ENCODE measurements at regions not wholly inside any gene's neighbourhood (a gene's known extent, or its start where the extent isn't known, plus 50 kb on each side); places are given as distances from the start of the nearest gene placed in this dataset.
"Not testable (repeated sequence)": the region's sequence is repeated elsewhere in the genome, so short reads cannot be mapped to it uniquely, and the experiment has no call there.

DNA sequence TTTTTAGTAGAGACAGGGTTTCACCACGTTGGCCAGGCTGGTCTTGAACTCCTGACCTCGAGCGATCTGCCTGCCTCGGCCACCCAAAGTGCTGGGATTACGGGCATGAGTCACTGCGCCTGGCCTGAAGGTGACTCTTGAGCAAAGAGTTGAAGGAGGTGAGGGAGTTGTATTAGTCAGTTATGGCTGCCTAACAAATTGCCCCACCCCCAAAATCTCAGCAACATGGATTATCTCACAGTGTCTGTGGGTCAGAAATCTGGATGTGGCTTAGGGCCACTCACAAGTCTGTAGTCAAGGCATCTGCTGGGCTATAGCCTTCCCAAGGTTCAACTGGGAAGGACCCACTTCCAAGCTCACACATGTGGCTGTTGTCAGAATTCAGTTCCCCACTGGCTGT lies 52.8 kb upstream of the ADGRE5 start:
- no peak for DNase-seq (ENCODE audit: low spot score)

DNA sequence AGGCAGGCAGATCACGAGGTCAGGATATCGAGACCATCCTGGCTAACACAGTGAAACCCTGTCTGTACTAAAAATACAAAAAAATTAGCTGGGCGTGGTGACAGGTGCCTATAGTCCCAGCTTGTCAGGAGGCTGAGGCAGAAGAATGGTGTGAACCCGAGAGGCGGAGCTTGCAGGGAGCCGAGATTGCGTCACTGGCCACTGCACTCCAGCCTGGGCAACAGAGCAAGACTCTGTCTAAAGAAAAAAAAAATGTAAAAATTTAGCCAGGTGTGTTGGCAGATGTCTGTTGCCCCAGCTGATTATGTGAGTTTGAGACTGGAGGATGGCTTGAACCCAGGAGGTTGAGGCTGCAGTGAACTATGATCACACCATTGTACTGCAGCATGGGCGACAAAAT lies 54.2 kb upstream of the ADGRE5 start:
- DNase-seq (ENCODE audit: low spot score), result not testable (repeated sequence)

DNA sequence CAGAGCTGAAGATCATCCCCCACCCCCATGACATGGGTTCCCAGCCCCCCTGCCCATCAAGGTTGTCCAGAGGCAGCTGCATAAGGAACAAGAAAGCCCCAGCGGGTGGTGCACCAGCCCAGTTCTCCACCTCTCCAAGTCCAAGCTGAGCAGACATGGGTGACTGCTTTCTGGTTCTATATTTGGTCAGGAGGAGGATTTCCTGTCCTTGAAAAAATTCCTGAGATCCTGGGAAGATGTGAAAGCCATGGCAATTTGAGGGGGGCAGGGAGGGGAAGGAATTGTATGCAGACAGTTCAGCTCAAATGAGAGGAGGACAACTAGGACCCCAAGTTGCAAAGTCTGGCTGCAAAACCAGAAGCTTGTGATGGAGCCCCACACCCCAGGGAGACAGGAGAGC lies 55.4 kb upstream of the ADGRE5 start:
- peak; percentile 53 for DNase-seq (ENCODE audit: low spot score)

DNA sequence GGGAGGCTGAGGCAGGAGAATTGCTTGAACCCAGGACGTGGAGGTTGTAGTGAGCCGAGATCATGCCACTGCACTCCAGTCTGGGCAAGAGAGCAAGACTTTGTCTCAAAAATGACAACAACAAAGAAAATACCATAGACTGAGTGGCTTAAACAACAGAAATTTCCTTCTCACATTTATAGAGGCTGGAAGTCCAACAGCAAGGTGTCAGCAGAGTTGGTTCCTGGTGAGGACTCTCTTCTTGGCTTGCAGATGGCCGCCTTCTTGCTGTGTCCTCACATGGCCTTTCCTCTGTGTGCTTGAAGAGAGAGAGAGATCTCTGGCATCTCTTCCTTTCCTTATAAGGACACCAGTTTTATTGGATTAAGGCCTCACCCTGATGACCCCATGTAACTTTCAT lies 56.1 kb upstream of the ADGRE5 start:
- DNase-seq (ENCODE audit: low spot score), result no peak

DNA sequence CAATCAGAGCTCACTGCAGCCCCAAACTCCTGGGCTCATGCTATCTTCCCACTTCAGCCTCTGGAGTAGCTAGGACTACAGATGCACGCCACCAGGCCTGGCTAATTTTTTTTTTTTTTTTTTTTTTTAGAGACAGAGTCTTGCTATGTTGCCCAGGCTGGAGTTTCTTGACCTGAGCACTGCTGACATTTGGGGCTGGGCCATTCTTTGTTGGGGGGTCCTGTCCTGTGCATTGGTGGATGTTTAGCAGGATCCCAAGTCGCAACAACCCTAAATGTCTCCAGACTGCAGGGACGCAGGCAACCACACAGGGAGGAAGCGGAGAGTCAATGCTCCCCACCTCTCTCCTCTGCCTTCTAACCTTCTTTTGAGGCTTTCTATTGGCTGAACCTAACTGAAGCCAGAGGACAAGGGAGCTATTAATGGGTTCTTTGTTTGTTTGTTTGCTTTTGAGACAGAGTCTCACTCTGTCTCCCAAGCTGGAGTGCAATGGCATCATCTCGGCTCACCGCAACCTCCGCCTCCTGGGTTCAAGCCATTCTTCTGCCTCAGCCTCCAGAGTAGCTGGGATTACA lies 58.3 kb upstream of the ADGRE5 start:
- no peak for DNase-seq (ENCODE audit: low spot score)

DNA sequence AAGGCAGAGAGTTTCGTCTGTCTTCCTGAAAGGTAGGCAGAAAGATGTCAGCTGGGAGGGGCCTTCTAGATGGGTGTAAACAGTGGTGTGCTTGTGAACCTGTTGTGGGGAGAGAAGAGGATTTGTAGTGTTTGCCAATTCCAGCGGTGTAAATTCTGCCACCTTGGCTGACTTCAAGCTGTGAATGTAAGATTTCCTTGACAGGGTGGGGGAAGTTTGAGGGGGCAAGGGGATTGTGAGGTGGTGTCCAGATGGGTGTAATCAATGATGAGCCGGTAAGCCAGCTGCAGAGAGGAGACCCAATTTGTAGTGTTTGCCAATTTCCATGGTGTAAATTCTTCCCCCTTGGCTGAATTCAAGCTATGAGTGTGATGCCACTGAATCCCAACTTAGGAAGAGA lies 61.0 kb upstream of the ADGRE5 start:
- no peak for DNase-seq (ENCODE audit: low spot score)

DNA sequence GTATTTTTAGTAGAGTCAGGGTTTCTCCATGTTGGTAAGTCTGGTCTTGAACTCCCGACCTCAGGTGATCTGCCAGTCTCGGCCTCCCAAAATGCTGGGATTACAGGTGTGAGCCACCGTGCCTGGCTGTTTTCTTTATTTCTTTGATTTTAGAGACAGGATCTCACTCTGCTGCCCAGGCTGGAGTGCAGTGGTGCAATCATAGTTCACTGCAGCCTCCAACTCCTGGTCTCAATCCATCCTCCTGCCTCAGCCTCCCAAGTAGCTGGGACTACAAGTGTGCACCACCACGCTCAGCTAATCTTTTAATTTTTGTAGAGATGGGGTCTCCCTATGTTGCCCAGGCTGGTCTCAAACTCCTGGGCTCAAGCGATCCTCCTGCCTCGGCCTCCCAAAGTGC lies 61.5 kb upstream of the ADGRE5 start:
- DNase-seq (ENCODE audit: low spot score), result not testable (repeated sequence)

DNA sequence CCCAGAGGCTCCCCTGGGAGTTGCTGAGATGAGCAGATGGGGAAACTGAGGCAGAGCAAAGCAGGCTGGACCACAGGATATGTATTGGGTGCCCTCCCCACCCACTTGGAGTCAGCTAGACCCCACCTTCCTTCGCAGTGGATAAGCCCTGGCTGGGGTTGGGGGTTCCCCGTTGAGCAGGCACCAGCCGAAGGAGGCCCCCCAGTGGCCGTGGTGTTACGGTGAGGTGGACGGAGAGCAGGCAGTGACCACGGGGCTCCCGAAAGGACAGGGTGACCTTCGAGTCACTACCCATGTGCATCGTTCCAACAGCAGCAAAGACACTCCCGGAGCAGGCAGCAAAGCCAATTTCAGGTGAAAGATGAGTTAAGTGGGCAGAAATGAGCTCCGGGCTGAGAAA lies 62.4 kb upstream of the ADGRE5 start:
- DNase-seq (ENCODE audit: low spot score), result no peak

DNA sequence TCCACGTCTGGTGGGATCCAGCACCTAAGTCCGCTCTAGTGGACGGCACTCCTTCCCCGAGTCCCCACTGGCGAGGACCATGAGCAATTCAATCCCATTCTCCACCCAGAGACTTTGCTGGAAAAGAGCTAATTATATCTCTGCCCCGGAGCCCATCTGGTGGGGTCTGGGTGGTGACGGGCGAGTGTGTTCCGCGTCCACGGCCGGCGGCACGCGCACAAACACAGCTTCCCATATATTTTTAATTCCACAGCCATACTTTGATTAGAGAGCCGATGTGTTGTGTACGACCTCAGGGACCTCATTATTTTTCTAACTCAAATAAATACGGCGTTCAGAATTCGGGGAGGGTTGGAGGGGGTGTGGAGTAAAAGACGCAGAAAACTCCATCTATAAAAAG lies 64.1 kb upstream of the ADGRE5 start:
- no peak for DNase-seq (ENCODE audit: low spot score)

DNA sequence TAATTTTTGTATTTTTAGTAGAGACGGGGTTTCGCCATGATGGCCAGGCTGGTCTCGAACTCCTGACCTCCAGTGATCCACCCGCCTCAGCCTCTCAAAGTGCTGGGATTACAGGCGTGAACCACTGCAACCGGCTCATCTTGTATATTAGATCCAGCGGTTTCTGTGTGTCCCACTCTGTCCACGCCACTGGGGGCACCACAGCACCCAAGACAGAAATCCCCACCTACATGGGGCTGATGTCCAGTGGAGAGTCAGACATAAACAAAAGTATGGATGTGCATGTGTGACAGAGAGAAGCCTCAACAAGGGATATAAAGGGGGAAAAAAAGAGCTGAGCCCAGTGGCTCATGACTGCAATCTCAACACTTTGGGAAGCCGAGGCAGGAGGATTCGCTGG lies 65.8 kb upstream of the ADGRE5 start:
- DNase-seq (ENCODE audit: low spot score), result no peak

DNA sequence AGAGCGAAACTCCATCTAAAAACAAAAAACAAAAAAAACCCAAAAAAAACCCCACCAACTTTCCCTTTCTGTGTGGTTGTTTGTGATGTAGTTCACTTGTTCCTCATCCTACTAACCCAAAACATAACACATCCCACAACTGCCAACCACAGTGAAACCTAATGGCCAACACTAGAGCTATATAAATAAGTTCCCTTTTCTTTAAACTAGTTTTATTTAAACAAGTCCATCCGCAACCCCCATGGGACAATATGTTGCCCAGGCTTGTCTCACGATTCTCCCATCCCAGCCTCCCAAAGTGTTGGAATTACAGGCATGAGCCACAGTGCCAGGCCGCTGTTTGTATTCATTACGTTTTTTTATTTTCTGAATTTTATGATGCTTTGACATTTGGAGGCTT lies 71.2 kb upstream of the ADGRE5 start:
- no peak for DNase-seq (ENCODE audit: low spot score)

DNA sequence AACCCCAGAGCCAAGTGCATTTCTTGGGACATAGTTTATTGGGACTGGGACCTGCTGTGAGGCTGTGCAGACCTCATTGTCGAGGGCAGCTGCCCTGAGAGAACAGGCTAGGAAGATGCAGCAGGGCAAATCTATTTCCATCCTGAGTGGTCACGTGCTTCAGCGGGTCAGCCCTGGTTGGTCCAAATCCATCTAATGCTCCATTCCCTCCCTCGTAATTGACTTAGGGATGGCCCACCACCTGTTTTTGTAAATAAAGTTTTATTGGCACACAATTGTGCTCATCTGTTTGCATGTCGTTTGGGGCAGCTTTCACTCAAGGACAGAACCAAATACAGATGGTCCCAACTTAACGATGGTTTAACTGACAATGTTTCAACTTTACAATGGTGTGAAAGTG lies 75.5 kb upstream of the ADGRE5 start:
- no peak for DNase-seq (ENCODE audit: low spot score)

DNA sequence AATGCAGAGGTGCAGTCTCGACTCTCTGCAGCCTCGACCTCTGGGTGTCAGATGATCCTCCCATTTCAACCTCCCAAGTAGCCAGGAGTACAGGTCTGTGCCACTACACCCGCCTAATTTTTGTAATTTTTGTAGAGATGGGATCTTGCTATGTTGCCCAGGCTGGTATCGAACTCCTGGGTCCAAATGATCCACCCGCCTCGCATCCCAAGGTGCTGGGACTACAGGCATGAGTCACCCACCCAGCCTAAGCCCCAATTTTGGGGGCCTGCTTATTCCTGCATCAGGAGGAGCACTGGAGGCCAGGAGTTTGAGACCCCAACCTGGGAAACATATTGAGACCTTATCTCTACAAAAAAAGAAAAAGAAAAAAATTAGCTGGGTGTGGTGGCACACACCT lies 80.1 kb upstream of the ADGRE5 start:
- no peak for DNase-seq (ENCODE audit: low spot score)

DNA sequence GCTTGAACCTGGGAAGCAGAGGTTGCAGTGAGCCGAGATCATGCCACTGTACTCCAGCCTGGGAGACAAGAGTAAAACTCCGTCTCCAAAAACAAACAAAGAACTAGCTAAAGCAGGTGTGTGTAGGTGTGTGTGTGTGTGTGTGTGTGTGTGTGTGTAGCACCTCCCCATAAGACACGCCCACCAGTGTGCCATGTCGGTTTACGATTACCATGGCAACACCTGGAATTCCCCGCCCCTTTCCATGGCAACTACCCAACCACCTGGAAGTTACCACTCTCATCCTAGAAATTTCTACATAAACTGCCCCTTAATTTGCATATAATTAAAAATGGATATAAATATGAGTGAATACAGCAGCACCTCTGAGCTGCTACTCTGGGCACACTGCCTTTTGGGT lies 80.9 kb upstream of the ADGRE5 start:
- no peak for DNase-seq (ENCODE audit: low spot score)

DNA sequence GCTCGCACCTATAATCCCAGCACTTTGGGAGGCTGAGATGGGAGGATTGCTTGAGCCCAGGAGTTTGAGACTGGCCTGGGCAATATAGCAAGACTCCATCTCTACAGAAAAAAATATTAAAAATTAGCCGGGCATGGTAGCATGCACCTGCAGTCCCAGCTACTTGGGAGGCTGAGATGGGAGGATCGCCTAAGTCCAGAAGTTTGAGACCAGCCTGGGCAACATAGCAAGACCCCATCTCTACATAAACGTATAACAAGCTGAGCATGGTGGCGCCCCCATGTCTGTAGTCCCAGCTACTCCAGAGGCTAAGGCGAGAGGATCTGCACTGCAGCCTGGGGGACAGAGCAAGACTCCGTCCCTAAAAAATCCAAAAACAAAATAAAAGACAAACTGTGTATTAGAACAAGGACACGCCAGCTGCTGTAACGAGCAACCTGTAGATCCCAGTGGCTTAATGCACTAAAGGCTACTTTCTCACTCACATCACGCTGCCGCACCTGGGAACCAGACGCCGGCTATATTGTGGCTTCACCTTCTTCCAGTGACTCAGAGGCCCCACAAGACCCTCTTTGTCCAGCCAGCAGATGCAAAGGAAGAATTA lies 81.9 kb upstream of the ADGRE5 start:
- not testable (repeated sequence) for DNase-seq (ENCODE audit: low spot score)

DNA sequence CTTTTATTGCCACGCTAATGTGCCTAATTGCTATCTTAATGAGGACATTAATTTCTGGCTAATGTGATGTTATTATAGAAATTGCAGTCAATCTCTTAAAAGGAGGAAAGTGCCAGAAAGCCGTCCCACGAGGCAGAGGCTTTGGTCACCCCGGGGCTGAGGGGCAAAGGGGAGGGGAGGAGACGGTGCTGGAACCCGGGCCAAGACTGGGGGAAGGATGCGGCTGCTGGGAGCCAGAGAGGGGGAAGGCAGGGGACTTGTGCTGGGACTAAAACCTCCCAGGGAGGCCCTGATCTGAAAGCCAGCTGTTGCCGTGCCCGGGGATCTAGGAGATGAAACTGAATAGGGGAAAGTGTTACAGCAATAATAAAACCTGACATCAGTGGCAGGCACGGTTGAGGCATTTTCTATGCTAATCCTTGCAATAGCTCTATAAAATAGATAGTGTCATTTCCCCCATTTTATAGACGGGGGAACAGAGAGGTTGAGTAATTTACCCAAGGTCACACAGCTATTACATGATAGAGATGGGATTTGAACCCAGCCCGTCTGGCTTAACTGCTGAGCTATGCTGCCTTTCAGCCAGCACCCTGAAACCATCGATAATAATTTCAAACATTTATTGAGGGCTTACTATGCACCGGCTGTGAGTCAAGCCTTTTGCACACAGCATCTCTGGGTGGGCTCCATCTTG lies 83.2 kb upstream of the ADGRE5 start:
- not testable (repeated sequence) for DNase-seq (ENCODE audit: low spot score)

DNA sequence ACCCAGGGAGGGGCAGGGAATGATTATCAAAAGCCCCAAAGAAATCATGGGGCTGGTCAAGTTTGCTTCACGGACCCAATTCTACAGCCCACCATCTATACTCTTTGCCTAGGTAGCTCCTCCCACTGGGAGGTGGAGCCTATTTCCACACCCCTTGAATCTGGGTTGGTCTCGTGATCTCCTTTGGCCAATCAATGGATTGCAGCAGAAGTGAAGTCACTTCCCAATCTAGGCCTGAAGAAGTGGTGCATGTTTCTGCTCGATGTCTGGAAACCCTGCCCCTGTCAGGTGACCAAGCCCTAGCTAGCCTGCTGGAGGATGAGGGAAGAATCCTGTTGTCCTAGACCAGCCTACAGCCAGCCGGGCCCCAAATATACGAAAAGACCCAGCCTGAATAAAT lies 86.3 kb upstream of the ADGRE5 start:
- DNase-seq (ENCODE audit: low spot score), result peak; percentile 52

DNA sequence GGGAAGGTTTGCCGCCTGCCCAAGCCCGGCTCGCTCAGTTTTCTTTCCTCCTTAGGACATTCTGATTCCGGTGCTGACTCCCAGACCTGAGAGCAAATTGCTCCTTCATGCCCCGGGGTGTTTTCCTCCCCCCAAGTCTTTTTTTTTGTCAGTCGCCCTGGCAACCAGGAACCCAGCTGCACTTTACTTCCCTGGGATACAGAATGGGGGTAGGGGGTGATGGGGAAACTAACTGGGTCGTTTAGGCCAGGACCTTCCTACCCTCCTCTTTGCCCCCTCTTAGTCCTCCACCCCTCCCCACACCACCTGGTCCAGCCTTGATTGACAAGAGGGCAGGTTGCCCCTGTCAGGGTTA lies 87.5 kb upstream of the ADGRE5 start:
- not testable (repeated sequence) for DNase-seq (ENCODE audit: low spot score)

DNA sequence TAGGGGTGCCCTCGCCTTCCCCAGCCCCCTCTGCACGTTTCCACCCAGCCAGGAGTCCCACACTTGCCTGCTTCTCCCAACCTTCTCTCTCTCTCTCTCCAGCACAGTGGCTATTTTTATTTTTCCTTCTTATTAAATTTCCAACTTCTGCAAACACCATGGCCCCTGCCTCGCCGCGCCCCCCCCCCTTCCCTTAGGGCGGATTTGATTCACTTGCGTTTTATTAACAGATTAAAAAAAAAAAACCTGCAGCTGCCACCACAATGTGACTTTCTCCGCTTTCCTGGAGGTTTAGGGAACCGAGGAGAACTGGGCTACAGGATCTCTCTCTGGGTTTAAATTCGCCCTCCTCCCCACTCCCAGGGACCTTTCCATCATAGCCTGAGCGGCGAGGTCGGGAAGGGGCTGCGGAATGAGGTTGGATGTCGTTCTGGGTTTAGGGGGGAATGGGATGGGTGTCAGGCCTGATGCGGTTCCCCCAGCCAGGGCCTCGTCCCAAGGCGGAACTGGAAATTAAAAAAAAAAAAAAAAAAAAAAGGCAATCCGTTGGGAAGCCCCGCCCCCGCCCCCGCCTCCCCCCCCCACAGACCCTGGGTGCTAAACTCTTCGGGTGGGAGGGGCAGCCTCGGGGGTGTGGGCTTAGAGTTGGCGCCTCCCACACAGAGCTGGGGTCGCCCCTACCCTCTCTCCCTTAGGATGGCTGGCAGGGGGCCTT lies 87.3 kb upstream of the ADGRL1 start:
- DNase-seq (ENCODE audit: low spot score), result not testable (repeated sequence)

DNA sequence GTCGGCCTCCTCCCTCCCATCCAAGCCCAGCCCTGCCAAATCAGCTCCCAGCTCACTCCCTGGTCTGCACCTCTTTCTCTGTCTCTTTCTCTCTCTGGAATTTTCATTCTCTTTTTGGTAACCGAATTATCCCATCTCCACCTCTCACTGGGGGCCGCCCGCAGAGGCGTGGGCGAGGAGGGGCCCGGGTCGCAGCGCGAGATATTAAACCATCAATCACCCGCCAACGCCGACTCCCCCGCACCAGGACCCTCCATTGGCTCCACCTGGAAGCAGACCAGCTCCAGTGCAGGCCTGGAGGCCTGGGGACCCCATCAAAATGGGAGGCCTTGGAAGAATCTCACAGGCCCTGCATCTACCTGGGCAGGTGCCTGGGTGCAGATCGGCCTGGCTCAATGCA lies 83.8 kb upstream of the ADGRL1 start:
- DNase-seq (ENCODE audit: low spot score), result not testable (repeated sequence)

DNA sequence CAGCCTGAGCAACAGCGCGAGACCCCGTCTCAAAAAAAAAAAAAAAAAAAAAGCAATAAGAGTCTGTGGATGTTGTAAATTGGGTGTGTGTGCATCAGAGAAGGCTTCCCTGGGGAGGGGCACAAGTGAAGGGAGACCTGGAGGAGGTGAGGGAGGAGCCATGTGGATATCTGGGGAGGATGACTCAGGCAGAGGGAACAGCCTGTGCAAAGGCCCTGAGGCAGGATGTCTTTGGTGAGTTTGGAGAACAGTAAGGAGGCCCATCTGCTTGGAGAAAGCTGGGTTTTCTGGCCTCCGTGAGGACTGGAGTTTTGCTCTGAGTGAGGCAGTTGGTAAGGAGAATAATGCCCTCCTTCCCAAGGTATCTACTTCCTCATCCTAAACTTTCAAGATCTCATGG lies 81.9 kb upstream of the ADGRL1 start:
- not testable (repeated sequence) for DNase-seq (ENCODE audit: low spot score)

DNA sequence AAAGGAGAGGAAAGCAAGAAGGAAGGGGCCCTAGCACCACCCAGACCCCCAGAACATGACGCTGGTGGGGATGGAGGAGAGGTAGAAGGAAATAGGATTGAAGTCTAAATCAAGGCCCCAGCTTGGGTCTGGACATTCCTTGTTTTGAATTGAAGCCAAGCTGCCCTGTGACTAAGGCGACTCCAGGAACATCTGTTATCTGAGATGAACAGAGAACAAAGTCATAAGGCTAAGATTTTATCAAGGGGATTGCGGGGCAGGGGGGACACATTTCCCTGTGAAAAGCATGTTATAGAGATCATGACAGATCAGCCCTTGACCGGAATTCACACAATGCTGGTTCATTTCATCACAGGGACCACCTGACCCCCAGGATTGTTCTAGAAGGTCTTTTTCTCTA lies 80.6 kb upstream of the ADGRL1 start:
- DNase-seq (ENCODE audit: low spot score), result peak; percentile 12

DNA sequence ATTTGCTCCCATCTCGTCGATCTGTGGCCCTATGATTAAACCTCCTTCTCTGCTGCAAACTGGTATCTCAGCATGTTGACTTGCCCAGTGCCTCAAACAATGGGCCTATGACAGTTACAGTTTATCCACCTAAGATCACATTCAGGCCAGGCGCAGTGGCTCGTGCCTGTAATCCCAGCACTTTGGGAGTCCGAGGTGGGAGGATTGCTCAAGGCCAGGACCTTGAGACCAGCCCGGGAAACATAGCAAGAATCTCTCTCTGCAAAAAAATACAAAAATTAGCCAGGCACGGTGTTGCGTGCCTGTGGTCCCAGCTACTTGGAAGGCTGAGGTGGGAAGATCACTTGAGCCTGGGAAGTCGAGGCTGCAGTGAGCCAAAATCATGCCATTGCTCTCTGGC lies 79.8 kb upstream of the ADGRL1 start:
- DNase-seq (ENCODE audit: low spot score), result not testable (repeated sequence)

Data from A172 (cell line).